A673 (cell line): ENCODE measurements at regions not wholly inside any gene's neighbourhood (a gene's known extent, or its start where the extent isn't known, plus 50 kb on each side); places are given as distances from the start of the nearest gene placed in this dataset.

Source experiments
- EZH2 ChIP-seq: fragments of 200-600 bp; sonication (generic); IDR thresholded peaks from 2 replicates; pipeline ENCODE4 v1.6.1; 2017; ENCODE audit warnings: borderline replicate concordance, low read depth, mild to moderate bottlenecking, mixed read lengths, antibody characterized with exemption, low read length; ENCODE audit not compliant: poor library complexity, severe bottlenecking
- TF ChIP-seq, protein P1 (sequence below): fragments of 300-800, 200-600 bp; sonication (generic); conservative IDR thresholded peaks from 2 replicates; pipeline ENCODE4 v1.5.1; 2017; ENCODE audit warnings: low read depth, mild to moderate bottlenecking, antibody characterized with exemption, low read length, moderate library complexity, mixed read lengths

DNA sequence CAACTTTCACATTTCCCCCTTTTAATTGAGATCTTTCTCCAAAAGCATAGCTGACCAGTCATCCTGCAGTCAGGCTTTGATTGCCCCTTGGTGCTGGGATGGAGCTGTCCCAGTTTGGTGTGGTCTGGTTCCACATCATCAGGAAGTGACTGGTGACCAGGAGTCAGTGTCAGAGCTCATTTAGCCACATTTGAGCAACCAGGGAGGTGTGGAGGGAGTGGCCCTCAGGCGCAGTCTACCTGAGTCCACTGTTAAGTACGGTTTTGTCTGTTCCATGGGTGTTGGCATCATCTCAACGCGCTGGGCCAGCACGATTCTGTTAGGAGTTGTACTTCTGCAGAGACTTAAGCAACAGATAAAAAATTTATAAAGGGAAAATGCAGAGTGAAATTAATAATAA, 52.6 kb downstream of the RGS12 start:
- TF ChIP-seq EZH2, result no peak
- TF ChIP-seq, protein P1, sequence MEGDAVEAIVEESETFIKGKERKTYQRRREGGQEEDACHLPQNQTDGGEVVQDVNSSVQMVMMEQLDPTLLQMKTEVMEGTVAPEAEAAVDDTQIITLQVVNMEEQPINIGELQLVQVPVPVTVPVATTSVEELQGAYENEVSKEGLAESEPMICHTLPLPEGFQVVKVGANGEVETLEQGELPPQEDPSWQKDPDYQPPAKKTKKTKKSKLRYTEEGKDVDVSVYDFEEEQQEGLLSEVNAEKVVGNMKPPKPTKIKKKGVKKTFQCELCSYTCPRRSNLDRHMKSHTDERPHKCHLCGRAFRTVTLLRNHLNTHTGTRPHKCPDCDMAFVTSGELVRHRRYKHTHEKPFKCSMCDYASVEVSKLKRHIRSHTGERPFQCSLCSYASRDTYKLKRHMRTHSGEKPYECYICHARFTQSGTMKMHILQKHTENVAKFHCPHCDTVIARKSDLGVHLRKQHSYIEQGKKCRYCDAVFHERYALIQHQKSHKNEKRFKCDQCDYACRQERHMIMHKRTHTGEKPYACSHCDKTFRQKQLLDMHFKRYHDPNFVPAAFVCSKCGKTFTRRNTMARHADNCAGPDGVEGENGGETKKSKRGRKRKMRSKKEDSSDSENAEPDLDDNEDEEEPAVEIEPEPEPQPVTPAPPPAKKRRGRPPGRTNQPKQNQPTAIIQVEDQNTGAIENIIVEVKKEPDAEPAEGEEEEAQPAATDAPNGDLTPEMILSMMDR, result no peak
